Adrenal gland (tissue), 5 donors: ENCODE measurements at regions not wholly inside any gene's neighbourhood (a gene's known extent, or its start where the extent isn't known, plus 50 kb on each side); places are given as distances from the start of the nearest gene placed in this dataset.

ENCODE experiments used
- CTCF ChIP-seq, 6 experiments: fragments of 450-650 bp in 4 of 6; fragments of 200-600 bp in 2 of 6; sonication (generic) in 1 of 6; IDR thresholded peaks; 1 replicate in 5 of 6; 2 replicates in 1 of 6; pipeline versions ENCODE4 v1.5.1 to v1.8.0; 2016 to 2021; ENCODE audit warnings: antibody characterized with exemption in 6 of 6, mild to moderate bottlenecking in 2 of 6, moderate library complexity in 1 of 6
- POLR2A ChIP-seq, 2 donors: fragments of 450-650 bp; IDR thresholded peaks; one replicate each; pipeline ENCODE4 v1.6.1; 2017; ENCODE audit warnings: antibody characterized with exemption in 2 of 2, mild to moderate bottlenecking in 2 of 2, moderate library complexity in 1 of 2
- donor health status: DM: no; HTN: no; CAD: no.

GRCh38 chr1:191551019-191551418, 607.2 kb upstream of the RGS18 start:
- TF ChIP-seq POLR2A (IDR thresholded peaks at IDR 0.05) (no peak), CTCF (IDR thresholded peaks at IDR 0.05) (no peak)
